Lower lobe of right lung (tissue), 2 donors: ENCODE measurements at regions not wholly inside any gene's neighbourhood (a gene's known extent, or its start where the extent isn't known, plus 50 kb on each side); places are given as distances from the start of the nearest gene placed in this dataset.

ENCODE experiments used
- ATAC-seq, 2 donors: fragments of 200-7000 bp; cut with Tn5 transposase; one replicate each; pipeline ENCODE4 v1.9.1; 2020 to 2022; ENCODE audit warnings: mild to moderate bottlenecking in 2 of 2, moderate library complexity in 2 of 2
- DNase-seq: peaks from one replicate; pipeline ENCODE4 v3.0.0-alpha.2; 2020
- H3K27ac ChIP-seq: fragments of 200-600 bp; one replicate; pipeline ENCODE4 v1.8.0; 2022
- H3K27me3 ChIP-seq: fragments of 200-600 bp; one replicate; pipeline ENCODE4 v1.8.0; 2022; ENCODE audit warnings: low read depth
- H3K36me3 ChIP-seq: fragments of 200-600 bp; one replicate; pipeline ENCODE4 v1.8.0; 2022; ENCODE audit warnings: mild to moderate bottlenecking
- H3K4me1 ChIP-seq: fragments of 200-600 bp; one replicate; pipeline ENCODE4 v1.8.0; 2022
- H3K4me3 ChIP-seq: fragments of 200-600 bp; one replicate; pipeline ENCODE4 v1.8.0; 2022; ENCODE audit warnings: mild to moderate bottlenecking
- H3K9me3 ChIP-seq: fragments of 200-600 bp; one replicate; pipeline ENCODE4 v1.8.0; 2022
- CTCF ChIP-seq: fragments of 200-600 bp; IDR thresholded peaks from one replicate; pipeline ENCODE4 v1.8.0; 2022; ENCODE audit warnings: antibody characterized with exemption, mild to moderate bottlenecking
- intact Hi-C: fragments of 100-400 bp; cut with DNase I; formaldehyde crosslinking; loops from one replicate; pipeline ENCODE4 v1.11.0; 2022
- donor health status: DM: no; HTN: yes; CAD: no; lungs with severe emphysema.

GRCh38 chr5:66425842-66426241, 170.4 kb upstream of the MAST4 start:
- no peaks in the 10 kb centered on the region for H3K4me1 ChIP-seq
- H3K4me3 ChIP-seq, result no peak overlapping the region
- no peaks in the 10 kb centered on the region for H3K36me3 ChIP-seq
- TF ChIP-seq CTCF, result no peak
- no peak overlapping the region for H3K27ac ChIP-seq
- H3K27me3 ChIP-seq, result no peaks in the 10 kb centered on the region
- intact Hi-C loops, result no loop called here
- DNase-seq (no peak), ATAC-seq (no peak)
- peaks cover 6% of the 10 kb centered on the region for H3K9me3 ChIP-seq

GRCh38 chr5:66426259-66427138, 169.7 kb upstream of the MAST4 start:
- no peak for DNase-seq
- intact Hi-C loops, result no loop called here

GRCh38 chr5:66427139-66427442, 169.1 kb upstream of the MAST4 start:
- intact Hi-C loops, result no loop called here
- DNase-seq (no peak), ATAC-seq (no peak)
- no peak overlapping the region for H3K4me3 ChIP-seq
- no peak overlapping the region for H3K27ac ChIP-seq
- no peaks in the 10 kb centered on the region for H3K36me3 ChIP-seq
- H3K4me1 ChIP-seq, result no peaks in the 10 kb centered on the region
- H3K27me3 ChIP-seq, result no peaks in the 10 kb centered on the region
- TF ChIP-seq CTCF, result no peak
- H3K9me3 ChIP-seq, result peaks cover 6% of the 10 kb centered on the region

More at GRCh38 chr5:66426259-66427138, 169.7 kb upstream of the MAST4 start:
- no peak for TF ChIP-seq CTCF
- ATAC-seq, result no peak
- Histone ChIP-seq H3K4me1 (no peaks in the 10 kb centered on the region), H3K36me3 (no peaks in the 10 kb centered on the region), H3K27me3 (no peaks in the 10 kb centered on the region), H3K27ac (no peak overlapping the region), H3K9me3 (peaks cover 6% of the 10 kb centered on the region), H3K4me3 (no peak overlapping the region)

GRCh38 chr5:66436721-66437120, 159.5 kb upstream of the MAST4 start:
- no peaks in the 10 kb centered on the region for H3K36me3 ChIP-seq
- H3K27ac ChIP-seq, result no peak overlapping the region
- TF ChIP-seq CTCF, result no peak
- no peaks in the 10 kb centered on the region for H3K27me3 ChIP-seq
- no peak overlapping the region for H3K4me3 ChIP-seq
- ATAC-seq (no peak), DNase-seq (no peak)
- no peaks in the 10 kb centered on the region for H3K9me3 ChIP-seq
- intact Hi-C loops, result no loop called here
- no peaks in the 10 kb centered on the region for H3K4me1 ChIP-seq

- Histone ChIP-seq H3K4me3 (no peak overlapping the region), H3K9me3 (no peaks in the 10 kb centered on the region), H3K27ac (no peak overlapping the region), H3K36me3 (no peaks in the 10 kb centered on the region), H3K4me1 (no peaks in the 10 kb centered on the region), H3K27me3 (no peaks in the 10 kb centered on the region)
- DNase-seq (no peak), ATAC-seq (no peak)
- no peak for TF ChIP-seq CTCF
- intact Hi-C loops, result no loop called here
These were observed 158.1 kb upstream of the MAST4 start for GRCh38 chr5:66438087-66438486.
